ENCODE measurements at regions not wholly inside any gene's neighbourhood (a gene's known extent, or its start where the extent isn't known, plus 50 kb on each side); places are given as distances from the start of the nearest gene placed in this dataset.

- intact Hi-C loops (cut with micrococcal nuclease; ENCODE audit: unreplicated experiment): no loop called here
- SMC1A ChIA-PET (ENCODE audit: uncharacterized antibody, unreplicated experiment): interaction anchor here (1.1 kb wide), 1 partner anchor 225 kb away, joined by 3 read pairs; no protein-coding TSS in a partner anchor
- no TSS peak for BruUV-seq (replicated peaks)
Measured at GRCh38 chr5:52692039-52692438, 95.7 kb upstream of the ITGA1 start.

More at GRCh38 chr5:52692039-52692438, 95.7 kb upstream of the ITGA1 start:
- H3K4me1 ChIP-seq (ENCODE audit: control insufficient read depth, insufficient read depth, low read length): no peaks in the 10 kb centered on the region
- FAIRE-seq: no peak
- no peak overlapping the region for H3K4me3 ChIP-seq
- POLR2A ChIA-PET: no interaction called here
- DNase-seq (ENCODE audit: low read depth, low spot score): no peak
- no peak overlapping the region for H2AFZ ChIP-seq (ENCODE audit: control insufficient read depth, low read depth, low read length)
- no peak overlapping the region for H3K4me2 ChIP-seq (ENCODE audit: control insufficient read depth, insufficient read depth)
- H3K36me3 ChIP-seq (ENCODE audit: control insufficient read depth in 2 of 2, insufficient read depth in 2 of 2, low read length in 1 of 2): no peaks in the 10 kb centered on the region
- no peaks in the 10 kb centered on the region for H3K79me2 ChIP-seq (ENCODE audit: control insufficient read depth, insufficient read depth, low read length)
- H3K27me3 ChIP-seq (replicated peaks in 1 of 2; ENCODE audit: control insufficient read depth in 2 of 2, insufficient read depth in 2 of 2, low read length in 1 of 2): no peaks in the 10 kb centered on the region
- TF ChIP-seq NKRF (conservative IDR thresholded peaks at IDR 0.05) (no peak), ZNF217 (IDR thresholded peaks at IDR 0.05) (no peak), PKNOX1 (IDR thresholded peaks at IDR 0.05) (no peak), ZBTB11 (CRISPR knock-in tag; IDR thresholded peaks at IDR 0.05) (no peak), E2F8 (IDR thresholded peaks at IDR 0.05; ENCODE audit: low read depth, partially characterized antibody) (no peak), ZBED1 (IDR thresholded peaks at IDR 0.05; ENCODE audit: borderline replicate concordance) (no peak), MTA3 (IDR thresholded peaks at IDR 0.05; ENCODE audit: borderline replicate concordance, low read length) (no peak), CBFB (IDR thresholded peaks at IDR 0.05; ENCODE audit: low read depth) (no peak), CEBPB (IDR thresholded peaks at IDR 0.05; ENCODE audit: borderline replicate concordance in 1 of 2, low read depth in 2 of 2, low read length in 2 of 2) (no peak), YY1 (IDR thresholded peaks at IDR 0.05; ENCODE audit: low read depth, low read length) (no peak), RB1 (IDR thresholded peaks at IDR 0.05; ENCODE audit: borderline replicate concordance) (no peak), USF1 (IDR thresholded peaks at IDR 0.05; ENCODE audit: borderline replicate concordance, extremely low read length, insufficient read depth, low read depth, low read length) (no peak), RUNX3 (IDR thresholded peaks at IDR 0.05; ENCODE audit: low read length) (no peak)
- in situ Hi-C loops (cut with MboI): no loop called here
- CTCF ChIA-PET: interaction anchor here (1.6 kb wide), 1 partner anchor 223 kb away, joined by 10 read pairs; no protein-coding TSS in a partner anchor
- ATAC-seq: no peak
- H3K9ac ChIP-seq (ENCODE audit: control insufficient read depth, insufficient read depth, low read length): no peak overlapping the region
- H3K27ac ChIP-seq (ENCODE audit: control insufficient read depth, insufficient read depth): no peak overlapping the region
- H4K20me1 ChIP-seq (ENCODE audit: control insufficient read depth, insufficient read depth): no peaks in the 10 kb centered on the region
- RAD21 ChIA-PET (ENCODE audit: unreplicated experiment): interaction anchor here (0.7 kb wide), 1 partner anchor 108 kb away, joined by 4 read pairs; no protein-coding TSS in a partner anchor
- no peaks in the 10 kb centered on the region for H3K9me3 ChIP-seq (replicated peaks; ENCODE audit: control insufficient read depth, insufficient read depth, low read length)
